CD4-positive, alpha-beta T cell (primary cell): ENCODE measurements at regions not wholly inside any gene's neighbourhood (a gene's known extent, or its start where the extent isn't known, plus 50 kb on each side); places are given as distances from the start of the nearest gene placed in this dataset.

Experiments used
- ATAC-seq: fragments of 200-7000 bp; cut with Tn5 transposase; one replicate; pipeline ENCODE4 v1.10.0; 2022; ENCODE audit warnings: mild to moderate bottlenecking; ENCODE audit not compliant: poor library complexity
- CTCF ChIA-PET: fragments of 350-600 bp; sonication (Branson Sonifier 250); formaldehyde crosslinking; loops from one replicate; lab custom pipeline; 2021; ENCODE audit warnings: antibody characterized with exemption, inconsistent platforms; lab: Charles Lee
- POLR2A ChIA-PET: fragments of 350-600 bp; sonication (Branson Sonifier 250); formaldehyde crosslinking; loops from one replicate; lab custom pipeline; 2021; ENCODE audit warnings: antibody characterized with exemption, inconsistent platforms; lab: Charles Lee
- DNase-seq, 14 experiments: peaks; one replicate each; pipeline ENCODE4 v3.0.0-alpha.2; 2013 to 2020; ENCODE audit warnings: mixed read lengths in 2 of 14
- H3K27ac ChIP-seq, 2 donors: one replicate each; pipeline versions ENCODE4 v1.5.1 to v1.7.0; 2013; ENCODE audit warnings: low read length in 2 of 2, low read depth in 1 of 2, mild to moderate bottlenecking in 1 of 2
- H3K27me3 ChIP-seq, 2 experiments: 1 replicate in 1 of 2; 2 replicates in 1 of 2; pipeline versions ENCODE4 v1.6.1 to v1.7.0; 2013; ENCODE audit warnings: low read length in 2 of 2, control low read depth in 1 of 2, mild to moderate bottlenecking in 1 of 2, moderate library complexity in 1 of 2; ENCODE audit not compliant: insufficient read depth in 2 of 2, control insufficient read depth in 1 of 2
- H3K36me3 ChIP-seq: one replicate; pipeline ENCODE4 v1.6.1; 2013; ENCODE audit warnings: low read length, control low read depth; ENCODE audit not compliant: insufficient read depth
- H3K4me1 ChIP-seq: one replicate; pipeline ENCODE4 v1.6.1; 2013; ENCODE audit warnings: low read length, control low read depth; ENCODE audit not compliant: insufficient read depth
- H3K4me3 ChIP-seq: one replicate; pipeline ENCODE4 v1.5.1; 2013; ENCODE audit warnings: mild to moderate bottlenecking, low read length, moderate library complexity
- H3K9me3 ChIP-seq, 2 experiments: 1 replicate in 1 of 2; 2 replicates in 1 of 2; pipeline versions ENCODE4 v1.6.1 to v1.7.0; 2013; ENCODE audit warnings: low read length in 2 of 2, mild to moderate bottlenecking in 2 of 2, control low read depth in 1 of 2, moderate library complexity in 1 of 2; ENCODE audit not compliant: control insufficient read depth in 1 of 2, insufficient read depth in 1 of 2
- H3K27ac Mint-ChIP-seq: one replicate; pipeline ENCODE4 v1.8.0; 2020; ENCODE audit warnings: mixed read lengths
- H3K27me3 Mint-ChIP-seq: one replicate; pipeline ENCODE4 v1.8.0; 2021; ENCODE audit warnings: mixed read lengths
- H3K36me3 Mint-ChIP-seq: one replicate; pipeline ENCODE4 v1.8.0; 2021; ENCODE audit warnings: low read depth, mixed read lengths
- H3K4me1 Mint-ChIP-seq: one replicate; pipeline ENCODE4 v1.8.0; 2021; ENCODE audit warnings: low read depth, mixed read lengths
- H3K4me3 Mint-ChIP-seq: one replicate; pipeline ENCODE4 v1.8.0; 2020; ENCODE audit warnings: mild to moderate bottlenecking, mixed read lengths
- H3K9me3 Mint-ChIP-seq: one replicate; pipeline ENCODE4 v1.8.0; 2020; ENCODE audit warnings: mixed read lengths
- intact Hi-C, 2 experiments: fragments of 100-400 bp; cut with DNase I in 1 of 2; cut with micrococcal nuclease in 1 of 2; formaldehyde crosslinking; loops; one replicate each; pipeline versions ENCODE4 v1.15.1 to v1.9.0; 2023 to 2025; cut with DNase I, micrococcal nuclease
- TF ChIP-seq, protein P1 (sequence below): fragments of 200-600 bp; IDR thresholded peaks from one replicate; pipeline ENCODE4 v1.8.0; 2022; ENCODE audit warnings: antibody characterized with exemption, mild to moderate bottlenecking

DNA sequence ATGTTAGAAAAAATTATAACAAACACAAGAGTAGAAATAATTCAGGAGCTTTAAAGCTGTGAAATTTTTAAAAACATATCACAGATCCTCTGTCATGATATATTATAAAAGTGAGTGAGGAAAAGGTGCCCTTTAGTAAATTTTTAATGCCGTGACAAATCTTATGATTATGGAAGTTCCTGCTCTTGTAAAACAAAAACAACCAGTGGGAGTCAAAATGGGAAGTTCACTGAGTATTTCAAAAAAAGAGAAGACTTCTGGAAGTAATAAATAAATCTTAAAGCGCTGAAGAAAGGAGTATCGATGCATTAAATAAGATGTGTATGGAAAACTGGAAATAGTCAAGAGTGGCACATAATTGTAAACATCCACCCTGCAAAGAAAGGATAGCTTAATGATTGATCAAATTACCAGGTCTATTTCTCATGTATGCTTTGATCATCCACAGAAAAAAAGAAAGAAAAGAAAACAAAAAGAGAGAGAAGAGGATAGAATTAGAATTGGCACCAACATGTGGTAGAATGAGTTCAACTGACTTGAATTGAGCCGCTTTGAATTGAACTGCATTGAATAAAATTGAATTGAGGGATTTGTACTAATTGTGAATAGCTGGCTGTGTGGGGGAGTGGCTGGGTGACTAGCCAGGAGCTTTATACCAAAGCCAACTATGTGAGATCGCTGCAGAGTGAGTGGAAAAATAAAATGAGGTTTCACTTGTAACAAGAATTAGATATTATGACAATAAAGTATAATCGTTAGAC lies 647.6 kb upstream of the SPRY2 start:
- no peak for ATAC-seq

GRCh38 chr13:80979035-80979641 lies 638.2 kb upstream of the SPRY2 start:
- Histone ChIP-seq H3K27ac (no peak overlapping the region), H3K4me1 (no peaks in the 10 kb centered on the region), H3K4me3 (no peak overlapping the region), H3K27me3 (no peaks in the 10 kb centered on the region), H3K9me3 (peaks cover 0 to 8% of the 10 kb centered on the region in 2 experiments), H3K36me3 (no peaks in the 10 kb centered on the region)
- Mint-ChIP-seq H3K4me1 (no peaks in the 10 kb centered on the region), H3K27me3 (no peaks in the 10 kb centered on the region), H3K4me3 (no peak overlapping the region), H3K36me3 (no peaks in the 10 kb centered on the region), H3K27ac (no peak overlapping the region), H3K9me3 (no peaks in the 10 kb centered on the region)
- CTCF ChIA-PET = no interaction called here
- TF ChIP-seq, protein P1, sequence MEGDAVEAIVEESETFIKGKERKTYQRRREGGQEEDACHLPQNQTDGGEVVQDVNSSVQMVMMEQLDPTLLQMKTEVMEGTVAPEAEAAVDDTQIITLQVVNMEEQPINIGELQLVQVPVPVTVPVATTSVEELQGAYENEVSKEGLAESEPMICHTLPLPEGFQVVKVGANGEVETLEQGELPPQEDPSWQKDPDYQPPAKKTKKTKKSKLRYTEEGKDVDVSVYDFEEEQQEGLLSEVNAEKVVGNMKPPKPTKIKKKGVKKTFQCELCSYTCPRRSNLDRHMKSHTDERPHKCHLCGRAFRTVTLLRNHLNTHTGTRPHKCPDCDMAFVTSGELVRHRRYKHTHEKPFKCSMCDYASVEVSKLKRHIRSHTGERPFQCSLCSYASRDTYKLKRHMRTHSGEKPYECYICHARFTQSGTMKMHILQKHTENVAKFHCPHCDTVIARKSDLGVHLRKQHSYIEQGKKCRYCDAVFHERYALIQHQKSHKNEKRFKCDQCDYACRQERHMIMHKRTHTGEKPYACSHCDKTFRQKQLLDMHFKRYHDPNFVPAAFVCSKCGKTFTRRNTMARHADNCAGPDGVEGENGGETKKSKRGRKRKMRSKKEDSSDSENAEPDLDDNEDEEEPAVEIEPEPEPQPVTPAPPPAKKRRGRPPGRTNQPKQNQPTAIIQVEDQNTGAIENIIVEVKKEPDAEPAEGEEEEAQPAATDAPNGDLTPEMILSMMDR = peak; percentile 60
- intact Hi-C loops = no loop called here
- ATAC-seq = no peak
- peak in 3 of 14 experiments; percentile 28 to 33 (median 32) for DNase-seq
- POLR2A ChIA-PET = no interaction called here

More for the DNA sequence above, 647.6 kb upstream of the SPRY2 start:
- Histone ChIP-seq H3K27ac (no peak overlapping the region), H3K9me3 (peaks cover 0 to 3% of the 10 kb centered on the region in 2 experiments), H3K27me3 (no peaks in the 10 kb centered on the region), H3K36me3 (no peaks in the 10 kb centered on the region), H3K4me3 (no peak overlapping the region), H3K4me1 (no peaks in the 10 kb centered on the region)
- Mint-ChIP-seq H3K4me1 (no peaks in the 10 kb centered on the region), H3K9me3 (peaks cover 12% of the 10 kb centered on the region), H3K4me3 (no peak overlapping the region), H3K27ac (no peak overlapping the region), H3K36me3 (no peaks in the 10 kb centered on the region), H3K27me3 (no peaks in the 10 kb centered on the region)
- TF ChIP-seq, protein P1 = no peak
- CTCF ChIA-PET = no interaction called here
- DNase-seq = no peak
- POLR2A ChIA-PET = no interaction called here
- intact Hi-C loops = no loop called here

- H3K36me3 Mint-ChIP-seq = no peaks in the 10 kb centered on the region
- Histone ChIP-seq H3K36me3 (no peaks in the 10 kb centered on the region), H3K4me1 (no peaks in the 10 kb centered on the region), H3K27me3 (no peaks in the 10 kb centered on the region), H3K9me3 (peaks cover 0 to 8% of the 10 kb centered on the region in 2 experiments), H3K4me3 (no peak overlapping the region), H3K27ac (no peak overlapping the region)
- peak in 1 of 14 experiments; percentile 3 for DNase-seq
- no peak overlapping the region for H3K4me3 Mint-ChIP-seq
- no peaks in the 10 kb centered on the region for H3K9me3 Mint-ChIP-seq
- no peaks in the 10 kb centered on the region for H3K4me1 Mint-ChIP-seq
- intact Hi-C loops = no loop called here
- POLR2A ChIA-PET = no interaction called here
- ATAC-seq = no peak
- TF ChIP-seq, protein P1 = no peak
- H3K27me3 Mint-ChIP-seq = no peaks in the 10 kb centered on the region
- CTCF ChIA-PET = no interaction called here
- no peak overlapping the region for H3K27ac Mint-ChIP-seq
Observed at GRCh38 chr13:80977168-80977567, 636.2 kb upstream of the SPRY2 start.
